Erythroblast (primary cell): ENCODE measurements at regions not wholly inside any gene's neighbourhood (a gene's known extent, or its start where the extent isn't known, plus 50 kb on each side); places are given as distances from the start of the nearest gene placed in this dataset.

Source experiments
- GATA1 ChIP-seq: IDR thresholded peaks from 2 replicates; pipeline ENCODE4 v1.6.1; 2011; ENCODE audit warnings: low read depth, mild to moderate bottlenecking, control low read depth, low read length, moderate library complexity
- POLR2A ChIP-seq: IDR thresholded peaks from 2 replicates; pipeline ENCODE4 v1.6.1; 2011; ENCODE audit warnings: mild to moderate bottlenecking, low read length

- TF ChIP-seq POLR2A (no peak), GATA1 (no peak)
Measured at GRCh38 chr2:3005859-3006501, 371.6 kb downstream of the EIPR1 start.
